Mesendoderm (in vitro differentiated cells): ENCODE measurements at regions not wholly inside any gene's neighbourhood (a gene's known extent, or its start where the extent isn't known, plus 50 kb on each side); places are given as distances from the start of the nearest gene placed in this dataset.

Source experiments
- DNase-seq: peaks from one replicate; pipeline ENCODE4 v3.0.0; 2013
- H2AK5ac ChIP-seq: 2 replicates; pipeline ENCODE4 v1.6.1; 2013; ENCODE audit warnings: low read length, inconsistent platforms
- H2BK120ac ChIP-seq: 2 replicates; pipeline ENCODE4 v1.6.1; 2013; ENCODE audit warnings: low read depth, mild to moderate bottlenecking, low read length, moderate library complexity, mixed read lengths
- H2BK15ac ChIP-seq: replicated peaks from 2 replicates; pipeline ENCODE4 v1.6.1; 2013; ENCODE audit warnings: low read depth, mild to moderate bottlenecking, moderate library complexity
- H2BK5ac ChIP-seq: 2 replicates; pipeline ENCODE4 v1.6.1; 2013; ENCODE audit warnings: low read length, inconsistent platforms
- H3K18ac ChIP-seq: 2 replicates; pipeline ENCODE4 v1.6.1; 2013; ENCODE audit warnings: mild to moderate bottlenecking, low read length, mixed read lengths
- H3K23ac ChIP-seq: one replicate; pipeline ENCODE4 v1.6.1; 2013; ENCODE audit warnings: low read length
- H3K27ac ChIP-seq: 2 replicates; pipeline ENCODE4 v1.5.1; 2013; ENCODE audit warnings: low read depth, mild to moderate bottlenecking, inconsistent platforms, low read length, moderate library complexity
- H3K27me3 ChIP-seq: 2 replicates; pipeline ENCODE4 v1.6.1; 2013; ENCODE audit warnings: low read length, control low read depth, mild to moderate bottlenecking, inconsistent platforms; ENCODE audit not compliant: insufficient read depth, poor library complexity
- H3K36me3 ChIP-seq: 2 replicates; pipeline ENCODE4 v1.6.1; 2013; ENCODE audit warnings: low read length, inconsistent platforms; ENCODE audit not compliant: control insufficient read depth, insufficient read depth
- H3K4ac ChIP-seq: one replicate; pipeline ENCODE4 v1.6.1; 2013; ENCODE audit warnings: low read depth, mild to moderate bottlenecking, low read length, moderate library complexity
- H3K4me1 ChIP-seq: 2 replicates; pipeline ENCODE4 v1.6.1; 2013; ENCODE audit warnings: low read depth, low read length, inconsistent platforms; ENCODE audit not compliant: control insufficient read depth
- H3K4me2 ChIP-seq: 2 replicates; pipeline ENCODE4 v1.6.1; 2013; ENCODE audit warnings: low read length
- H3K4me3 ChIP-seq: 2 replicates; pipeline ENCODE4 v1.5.1; 2013; ENCODE audit warnings: mild to moderate bottlenecking, low read length
- H3K56ac ChIP-seq: one replicate; pipeline ENCODE4 v1.6.1; 2013; ENCODE audit warnings: low read length
- H3K79me1 ChIP-seq: 2 replicates; pipeline ENCODE4 v1.6.1; 2013; ENCODE audit warnings: low read length, inconsistent platforms
- H3K79me2 ChIP-seq: 2 replicates; pipeline ENCODE4 v1.6.1; 2013; ENCODE audit warnings: mild to moderate bottlenecking, low read length; ENCODE audit not compliant: control insufficient read depth, insufficient read depth
- H3K9ac ChIP-seq: 2 replicates; pipeline ENCODE4 v1.6.1; 2013; ENCODE audit warnings: low read length, inconsistent platforms
- H4K5ac ChIP-seq: one replicate; pipeline ENCODE4 v1.6.1; 2013; ENCODE audit warnings: low read length
- H4K8ac ChIP-seq: one replicate; pipeline ENCODE4 v1.6.1; 2013; ENCODE audit warnings: low read depth, mild to moderate bottlenecking, control low read depth, low read length, moderate library complexity
- WGBS: extraction: QIAGEN DNeasy Blood & Tissue Kit; methylation state at CpG from one replicate; pipeline ENCODE4 v1.1.7; 2013; ENCODE audit warnings: low lambda C conversion rate, missing lambda C conversion rate; ENCODE audit not compliant: insufficient coverage; ENCODE audit errors: extremely low coverage; 5-methylcytosine and 5-hydroxymethylcytosine counted together

DNA sequence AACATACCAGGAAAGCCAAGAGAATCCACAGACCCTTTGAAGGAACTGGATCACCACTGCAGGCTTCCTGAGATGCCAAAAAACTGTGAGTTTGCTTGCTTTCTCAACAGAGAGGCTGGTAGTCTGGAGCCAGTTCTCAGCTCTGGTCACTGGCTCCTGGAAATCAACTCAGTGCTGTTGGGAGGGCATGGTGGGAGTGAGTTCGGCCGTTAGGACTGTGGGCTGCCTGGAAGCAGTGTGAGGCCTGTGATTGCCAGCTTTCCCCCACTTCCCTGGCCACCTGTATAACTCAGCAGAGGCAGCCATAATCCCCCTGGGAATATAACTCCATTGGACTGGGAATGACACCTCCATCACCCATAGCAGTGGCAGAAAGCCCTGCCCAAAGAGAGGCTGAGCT, 122.0 kb upstream of the FSTL5 start:
- Histone ChIP-seq H4K5ac (no peak overlapping the region), H3K4ac (no peak overlapping the region), H2BK120ac (no peak overlapping the region), H2BK15ac (no peak overlapping the region), H3K27ac (no peak overlapping the region), H3K79me1 (no peaks in the 10 kb centered on the region), H3K36me3 (no peaks in the 10 kb centered on the region), H3K27me3 (no peaks in the 10 kb centered on the region), H3K4me2 (no peak overlapping the region), H3K9ac (no peak overlapping the region), H3K18ac (no peak overlapping the region), H2AK5ac (no peak overlapping the region), H4K8ac (no peak overlapping the region), H3K4me3 (no peak overlapping the region), H3K23ac (no peak overlapping the region), H3K79me2 (no peaks in the 10 kb centered on the region), H2BK5ac (no peak overlapping the region), H3K56ac (no peak overlapping the region), H3K4me1 (no peaks in the 10 kb centered on the region)
- DNase-seq: no peak
- no CpG with 5 or more reads among the region's 2 CpGs for WGBS

DNA sequence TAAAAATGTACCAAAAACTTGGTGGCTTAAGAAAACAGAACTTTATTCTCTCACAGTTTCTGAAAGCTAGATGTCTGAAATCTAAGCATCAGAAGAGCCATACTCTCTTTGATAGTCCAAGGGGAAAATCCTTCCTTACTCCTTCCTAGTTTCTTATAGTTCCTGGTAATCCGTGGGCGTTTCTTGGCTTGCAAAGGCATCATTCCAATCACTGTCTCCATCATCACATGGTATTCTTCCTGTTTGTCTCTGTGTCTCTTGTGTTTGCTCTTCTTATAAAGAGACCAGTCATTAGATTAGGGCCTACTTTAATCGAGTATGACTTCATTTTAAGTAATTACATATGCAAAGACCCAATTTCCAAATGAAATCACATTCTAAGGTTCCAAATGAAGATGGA, 118.9 kb upstream of the FSTL5 start:
- Histone ChIP-seq H2BK5ac (no peak overlapping the region), H3K79me1 (no peaks in the 10 kb centered on the region), H3K27ac (no peak overlapping the region), H3K4me3 (no peak overlapping the region), H3K18ac (no peak overlapping the region), H4K8ac (no peak overlapping the region), H3K9ac (no peak overlapping the region), H2BK15ac (no peak overlapping the region), H2AK5ac (no peak overlapping the region), H3K4ac (no peak overlapping the region), H3K4me2 (no peak overlapping the region), H2BK120ac (no peak overlapping the region), H3K23ac (no peak overlapping the region), H3K36me3 (no peaks in the 10 kb centered on the region), H3K56ac (no peak overlapping the region), H4K5ac (no peak overlapping the region), H3K79me2 (no peaks in the 10 kb centered on the region), H3K27me3 (no peaks in the 10 kb centered on the region), H3K4me1 (no peaks in the 10 kb centered on the region)
- no peak for DNase-seq
- no CpG with 5 or more reads among the region's 3 CpGs for WGBS

DNA sequence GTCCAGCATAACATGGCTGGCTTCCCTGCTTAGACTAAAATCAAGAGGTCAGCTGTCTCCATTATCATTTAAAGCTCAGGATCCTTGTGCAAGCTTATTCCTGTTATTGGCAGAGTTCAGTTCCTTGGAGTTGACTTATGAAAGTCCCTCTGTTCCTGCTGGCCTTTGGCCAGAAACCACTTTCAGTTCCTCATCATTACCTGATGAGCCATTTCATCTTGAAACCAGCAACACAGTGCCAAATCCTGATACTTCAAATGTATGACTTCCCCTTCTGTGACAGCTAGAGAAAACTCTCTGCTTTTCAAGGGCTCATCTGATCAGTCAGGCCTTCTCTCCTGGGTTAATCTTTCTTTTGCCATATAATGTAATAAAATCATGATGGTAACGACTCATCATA, 110.6 kb upstream of the FSTL5 start:
- Histone ChIP-seq H3K79me2 (no peaks in the 10 kb centered on the region), H3K27ac (no peak overlapping the region), H3K79me1 (no peaks in the 10 kb centered on the region), H3K9ac (no peak overlapping the region), H2BK5ac (no peak overlapping the region), H3K4me1 (no peaks in the 10 kb centered on the region), H2BK15ac (no peak overlapping the region), H2AK5ac (no peak overlapping the region), H4K5ac (no peak overlapping the region), H3K18ac (no peak overlapping the region), H3K4me3 (no peak overlapping the region), H2BK120ac (no peak overlapping the region), H3K36me3 (no peaks in the 10 kb centered on the region), H3K4me2 (no peak overlapping the region), H4K8ac (no peak overlapping the region), H3K27me3 (no peaks in the 10 kb centered on the region), H3K56ac (no peak overlapping the region), H3K4ac (no peak overlapping the region), H3K23ac (no peak overlapping the region)
- WGBS: no CpG with 5 or more reads among the region's 1 CpG
- no peak for DNase-seq

- no peak overlapping the region for H4K8ac ChIP-seq
- H3K79me1 ChIP-seq: no peaks in the 10 kb centered on the region
- DNase-seq: no peak
Measured at GRCh38 chr4:162272215-162272614, 108.4 kb upstream of the FSTL5 start.

DNA sequence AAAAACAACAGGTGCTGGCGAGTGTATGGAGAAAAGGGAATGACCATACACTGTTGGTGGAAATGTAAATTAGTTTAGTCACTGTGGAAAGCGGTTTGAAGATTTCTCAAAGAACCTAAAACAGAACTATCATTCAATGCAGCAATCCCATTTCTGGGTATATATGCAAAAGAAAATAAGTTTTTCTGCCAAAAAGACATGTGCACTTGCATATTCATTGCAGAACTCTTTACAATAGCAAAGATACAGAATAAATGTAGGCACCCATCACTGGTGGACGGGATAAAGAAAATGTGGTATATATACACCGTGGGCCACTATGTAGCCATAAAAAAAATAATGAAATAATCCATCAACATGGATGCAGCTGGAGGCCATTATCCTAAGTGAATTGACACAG, 105.1 kb upstream of the FSTL5 start:
- Histone ChIP-seq H3K79me2 (no peaks in the 10 kb centered on the region), H3K4me1 (no peaks in the 10 kb centered on the region), H4K8ac (no peak overlapping the region), H3K36me3 (no peaks in the 10 kb centered on the region), H3K4ac (no peak overlapping the region), H3K18ac (no peak overlapping the region), H2BK120ac (no peak overlapping the region), H3K9ac (no peak overlapping the region), H3K27me3 (no peaks in the 10 kb centered on the region), H3K4me2 (no peak overlapping the region), H3K23ac (no peak overlapping the region), H2AK5ac (no peak overlapping the region), H3K79me1 (no peaks in the 10 kb centered on the region), H3K4me3 (no peak overlapping the region), H3K27ac (no peak overlapping the region), H2BK5ac (no peak overlapping the region), H3K56ac (no peak overlapping the region), H4K5ac (no peak overlapping the region), H2BK15ac (no peak overlapping the region)
- no CpG with 5 or more reads among the region's 4 CpGs for WGBS
- no peak for DNase-seq

More at GRCh38 chr4:162272215-162272614, 108.4 kb upstream of the FSTL5 start:
- Histone ChIP-seq H3K18ac (no peak overlapping the region), H3K9ac (no peak overlapping the region), H3K4me3 (no peak overlapping the region), H3K36me3 (no peaks in the 10 kb centered on the region), H3K4ac (no peak overlapping the region), H3K56ac (no peak overlapping the region), H3K4me2 (no peak overlapping the region), H2BK120ac (no peak overlapping the region), H2BK5ac (no peak overlapping the region), H3K4me1 (no peaks in the 10 kb centered on the region), H2BK15ac (no peak overlapping the region), H3K23ac (no peak overlapping the region), H4K5ac (no peak overlapping the region), H3K27ac (no peak overlapping the region), H3K27me3 (no peaks in the 10 kb centered on the region), H2AK5ac (no peak overlapping the region), H3K79me2 (no peaks in the 10 kb centered on the region)
- WGBS: no CpG with 5 or more reads among the region's 2 CpGs

DNA sequence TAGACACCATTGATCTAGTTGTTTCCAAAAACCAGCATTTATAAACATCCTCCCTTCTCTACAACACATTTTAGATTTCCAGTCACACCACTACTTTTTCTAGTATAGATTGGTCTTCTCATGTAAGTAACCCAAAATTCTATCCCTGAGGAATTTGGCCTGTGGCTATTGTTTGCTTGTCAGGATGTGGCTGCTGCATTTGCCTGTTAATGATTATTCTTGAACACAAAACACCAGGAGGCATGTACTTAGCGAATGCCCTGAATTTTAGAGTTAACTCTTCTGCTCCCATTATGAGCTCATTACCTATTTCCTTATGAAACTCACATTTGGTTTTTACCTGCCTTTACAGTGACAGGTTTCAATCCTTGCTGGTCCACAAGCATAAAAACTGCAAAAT, 102.0 kb upstream of the FSTL5 start:
- H4K8ac ChIP-seq: no peak overlapping the region
- H2BK120ac ChIP-seq: no peak overlapping the region
- no peak overlapping the region for H3K4me3 ChIP-seq
- no peak overlapping the region for H3K9ac ChIP-seq
- H3K27me3 ChIP-seq: no peaks in the 10 kb centered on the region
- H3K4me1 ChIP-seq: no peaks in the 10 kb centered on the region
- peak; percentile 51 for DNase-seq
- H3K4me2 ChIP-seq: no peak overlapping the region
- no peak overlapping the region for H3K23ac ChIP-seq
- no peaks in the 10 kb centered on the region for H3K36me3 ChIP-seq
- no peak overlapping the region for H2BK15ac ChIP-seq
- no peak overlapping the region for H2BK5ac ChIP-seq
- no peaks in the 10 kb centered on the region for H3K79me2 ChIP-seq
- no peaks in the 10 kb centered on the region for H3K79me1 ChIP-seq
- H2AK5ac ChIP-seq: no peak overlapping the region
- no CpG with 5 or more reads among the region's 1 CpG for WGBS
- no peak overlapping the region for H3K4ac ChIP-seq
- no peak overlapping the region for H4K5ac ChIP-seq
- no peak overlapping the region for H3K56ac ChIP-seq
- no peak overlapping the region for H3K18ac ChIP-seq
- H3K27ac ChIP-seq: no peak overlapping the region
